GM12878 (cell line): ENCODE measurements at regions not wholly inside any gene's neighbourhood (a gene's known extent, or its start where the extent isn't known, plus 50 kb on each side); places are given as distances from the start of the nearest gene placed in this dataset.

Source experiments
- ATF3 ChIP-seq: IDR thresholded peaks from 2 replicates; pipeline ENCODE4 v1.6.1; 2011; ENCODE audit warnings: low read depth, mild to moderate bottlenecking, low read length, moderate library complexity, borderline replicate concordance; ENCODE audit errors: extremely low read depth
- ATF7 ChIP-seq: fragments of 450-650 bp; IDR thresholded peaks from 2 replicates; pipeline ENCODE4 v1.6.1; 2016; ENCODE audit warnings: low read depth, mild to moderate bottlenecking
- BHLHE40 ChIP-seq, 2 experiments: fragments of 450-650 bp in 1 of 2; IDR thresholded peaks; 2 replicates each; pipeline ENCODE4 v1.6.1; 2011 to 2017; ENCODE audit warnings: low read depth in 2 of 2, borderline replicate concordance in 1 of 2, improper control_type of control experiment in 1 of 2, low read length in 1 of 2, mild to moderate bottlenecking in 1 of 2
- BMI1 ChIP-seq: fragments of 450-650 bp; IDR thresholded peaks from 2 replicates; pipeline ENCODE4 v1.6.1; 2016; ENCODE audit warnings: mild to moderate bottlenecking, moderate library complexity, borderline replicate concordance
- CEBPB ChIP-seq, 2 experiments: fragments of 150-350 bp in 1 of 2; IDR thresholded peaks; 2 replicates each; pipeline ENCODE4 v1.6.1; 2012 to 2014; ENCODE audit warnings: low read depth in 2 of 2, low read length in 2 of 2, borderline replicate concordance in 1 of 2, inconsistent platforms in 1 of 2
- CREB1 ChIP-seq: IDR thresholded peaks from 2 replicates; pipeline ENCODE4 v1.6.1; 2012; ENCODE audit warnings: low read depth, mild to moderate bottlenecking, inconsistent platforms
- DPF2 ChIP-seq: fragments of 450-650 bp; IDR thresholded peaks from 2 replicates; pipeline ENCODE4 v1.6.1; 2017; ENCODE audit warnings: mild to moderate bottlenecking
- EP300 ChIP-seq, 2 experiments: fragments of 150-350 bp in 1 of 2; IDR thresholded peaks; 2 replicates each; pipeline ENCODE4 v1.6.1; 2011 to 2012; ENCODE audit warnings: low read depth in 2 of 2, low read length in 2 of 2, borderline replicate concordance in 1 of 2, improper control_type of control experiment in 1 of 2, inconsistent platforms in 1 of 2; ENCODE audit not compliant: control insufficient read depth in 1 of 2
- IKZF1 ChIP-seq: fragments of 450-650 bp; conservative IDR thresholded peaks from 2 replicates; pipeline ENCODE4 v1.6.1; 2017; ENCODE audit warnings: antibody characterized with exemption, mild to moderate bottlenecking
- MEF2A ChIP-seq: IDR thresholded peaks from 2 replicates; pipeline ENCODE4 v1.6.1; 2011; ENCODE audit warnings: low read depth, mild to moderate bottlenecking, low read length, moderate library complexity; ENCODE audit not compliant: insufficient read depth
- MEF2B ChIP-seq: fragments of 450-650 bp; IDR thresholded peaks from 2 replicates; pipeline ENCODE4 v1.6.1; 2018; ENCODE audit warnings: mild to moderate bottlenecking, moderate library complexity; ENCODE audit not compliant: partially characterized antibody, poor library complexity, severe bottlenecking
- MLLT1 ChIP-seq: fragments of 450-650 bp; IDR thresholded peaks from 2 replicates; pipeline ENCODE4 v1.6.1; 2016; ENCODE audit warnings: mild to moderate bottlenecking
- MXI1 ChIP-seq: fragments of 150-350 bp; IDR thresholded peaks from 2 replicates; pipeline ENCODE4 v1.6.1; 2011; ENCODE audit warnings: low read depth, mild to moderate bottlenecking, inconsistent platforms, low read length, improper control_type of control experiment
- NBN ChIP-seq: fragments of 450-650 bp; IDR thresholded peaks from 2 replicates; pipeline ENCODE4 v1.6.1; 2016
- NFIC ChIP-seq: IDR thresholded peaks from 2 replicates; pipeline ENCODE4 v1.6.1; 2012; ENCODE audit warnings: low read depth, mild to moderate bottlenecking, inconsistent platforms, low read length, moderate library complexity
- PAX8 ChIP-seq: fragments of 450-650 bp; IDR thresholded peaks from 2 replicates; pipeline ENCODE4 v1.6.1; 2017; ENCODE audit warnings: mild to moderate bottlenecking, moderate library complexity
- RUNX3 ChIP-seq: IDR thresholded peaks from 2 replicates; pipeline ENCODE4 v1.6.1; 2012; ENCODE audit warnings: low read length, inconsistent platforms
- SKIL ChIP-seq: fragments of 450-650 bp; IDR thresholded peaks from 2 replicates; pipeline ENCODE4 v1.6.1; 2017; ENCODE audit warnings: mild to moderate bottlenecking, low read depth, inconsistent platforms; ENCODE audit not compliant: poor library complexity, severe bottlenecking
- SMC3 ChIP-seq: IDR thresholded peaks from 2 replicates; pipeline ENCODE4 v1.6.1; 2011; ENCODE audit warnings: low read length, improper control_type of control experiment, borderline replicate concordance
- SP1 ChIP-seq: IDR thresholded peaks from one replicate; pipeline ENCODE4 v1.6.1; 2011; ENCODE audit warnings: low read depth, low read length
- STAT1 ChIP-seq: fragments of 450-650 bp; conservative IDR thresholded peaks from 2 replicates; pipeline ENCODE4 v1.6.1; 2014; ENCODE audit warnings: antibody characterized with exemption, mild to moderate bottlenecking
- WRNIP1 ChIP-seq: IDR thresholded peaks from 2 replicates; pipeline ENCODE4 v1.6.1; 2011; ENCODE audit warnings: low read depth, low read length, improper control_type of control experiment, borderline replicate concordance
- YY1 ChIP-seq: IDR thresholded peaks from 2 replicates; pipeline ENCODE4 v1.6.1; 2011; ENCODE audit warnings: low read depth, mild to moderate bottlenecking, low read length
- TF ChIP-seq, protein P1 (sequence below): IDR thresholded peaks from 2 replicates; pipeline ENCODE4 v1.6.1; 2012; ENCODE audit warnings: low read length, inconsistent platforms

GRCh38 chr12:68481181-68481941 is 129.3 kb upstream of the RAP1B start (continued):
- TF ChIP-seq SKIL = peak; percentile 67
- TF ChIP-seq STAT1 = no peak
- TF ChIP-seq MXI1 = no peak
- TF ChIP-seq IKZF1 = peak; percentile 85
- TF ChIP-seq RUNX3 = peak; percentile 89
- peak; percentile 45 for TF ChIP-seq SP1
- TF ChIP-seq BMI1 = peak; percentile 52
- peak; percentile 85 for TF ChIP-seq YY1
- peak; percentile 42 to 53; a peak in 3 of 4 replicates for TF ChIP-seq BHLHE40 (IDR thresholded peaks at IDR 0.05; ENCODE audit: borderline replicate concordance in 1 of 2, low read depth in 2 of 2, low read length in 1 of 2)
- peak in 1 of 2 experiments; percentile 71; a peak in 1 of 4 replicates for TF ChIP-seq CEBPB (IDR thresholded peaks at IDR 0.05; ENCODE audit: borderline replicate concordance in 1 of 2, low read depth in 2 of 2, low read length in 2 of 2)
- TF ChIP-seq MEF2A = peak; percentile 95
- no peak for TF ChIP-seq ATF3
- TF ChIP-seq MEF2B = peak; percentile 93
- no peak; the same call in 1 of the 2 replicates for TF ChIP-seq SMC3
- no peak for TF ChIP-seq WRNIP1
- 0 out of 2 replicates have a peak, but pooled peaks have one; percentile 33 for TF ChIP-seq CREB1
- TF ChIP-seq, protein P1, sequence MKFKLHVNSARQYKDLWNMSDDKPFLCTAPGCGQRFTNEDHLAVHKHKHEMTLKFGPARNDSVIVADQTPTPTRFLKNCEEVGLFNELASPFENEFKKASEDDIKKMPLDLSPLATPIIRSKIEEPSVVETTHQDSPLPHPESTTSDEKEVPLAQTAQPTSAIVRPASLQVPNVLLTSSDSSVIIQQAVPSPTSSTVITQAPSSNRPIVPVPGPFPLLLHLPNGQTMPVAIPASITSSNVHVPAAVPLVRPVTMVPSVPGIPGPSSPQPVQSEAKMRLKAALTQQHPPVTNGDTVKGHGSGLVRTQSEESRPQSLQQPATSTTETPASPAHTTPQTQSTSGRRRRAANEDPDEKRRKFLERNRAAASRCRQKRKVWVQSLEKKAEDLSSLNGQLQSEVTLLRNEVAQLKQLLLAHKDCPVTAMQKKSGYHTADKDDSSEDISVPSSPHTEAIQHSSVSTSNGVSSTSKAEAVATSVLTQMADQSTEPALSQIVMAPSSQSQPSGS = 0 out of 2 replicates have a peak, but pooled peaks have one; percentile 31
- TF ChIP-seq MLLT1 = 0 out of 2 replicates have a peak, but pooled peaks have one; percentile 10
- TF ChIP-seq EP300 (IDR thresholded peaks at IDR 0.05; ENCODE audit: borderline replicate concordance in 1 of 2, control insufficient read depth in 1 of 2, low read depth in 2 of 2, low read length in 2 of 2) = peak; percentile 27 to 67; a peak in 2 of 4 replicates
- 0 out of 2 replicates have a peak, but pooled peaks have one; percentile 64 for TF ChIP-seq PAX8
- TF ChIP-seq NBN = peak; percentile 38; the same call in 1 of the 2 replicates
- TF ChIP-seq DPF2 = 0 out of 2 replicates have a peak, but pooled peaks have one; percentile 65
- peak; percentile 73 for TF ChIP-seq ATF7
- peak; percentile 61; the same call in 1 of the 2 replicates for TF ChIP-seq NFIC
